Muscle layer of duodenum (tissue), 2 donors: ENCODE measurements at regions not wholly inside any gene's neighbourhood (a gene's known extent, or its start where the extent isn't known, plus 50 kb on each side); places are given as distances from the start of the nearest gene placed in this dataset.

Experiments
- H3K27ac ChIP-seq: one replicate; pipeline ENCODE4 v1.7.0; 2013; ENCODE audit warnings: mild to moderate bottlenecking, low read length
- H3K27me3 ChIP-seq: one replicate; pipeline ENCODE4 v1.7.0; 2013; ENCODE audit warnings: low read depth, mild to moderate bottlenecking, control low read depth, low read length
- H3K36me3 ChIP-seq, 2 donors: one replicate each; pipeline ENCODE4 v1.7.0; 2013; ENCODE audit warnings: low read length in 2 of 2, control low read depth in 1 of 2, mild to moderate bottlenecking in 1 of 2; ENCODE audit not compliant: insufficient read depth in 2 of 2, control insufficient read depth in 1 of 2
- H3K4me1 ChIP-seq, 2 donors: one replicate each; pipeline ENCODE4 v1.7.0; 2013; ENCODE audit warnings: low read length in 2 of 2, mild to moderate bottlenecking in 2 of 2, control low read depth in 1 of 2, moderate library complexity in 1 of 2; ENCODE audit not compliant: insufficient read depth in 2 of 2, control insufficient read depth in 1 of 2
- H3K4me3 ChIP-seq, 2 donors: one replicate each; pipeline ENCODE4 v1.7.0; 2013; ENCODE audit warnings: low read length in 2 of 2, low read depth in 1 of 2, mild to moderate bottlenecking in 1 of 2
- H3K9me3 ChIP-seq, 2 donors: one replicate each; pipeline ENCODE4 v1.7.0; 2013; ENCODE audit warnings: low read length in 2 of 2, control low read depth in 1 of 2, mild to moderate bottlenecking in 1 of 2; ENCODE audit not compliant: control insufficient read depth in 1 of 2
- donor health status: healthy.

DNA sequence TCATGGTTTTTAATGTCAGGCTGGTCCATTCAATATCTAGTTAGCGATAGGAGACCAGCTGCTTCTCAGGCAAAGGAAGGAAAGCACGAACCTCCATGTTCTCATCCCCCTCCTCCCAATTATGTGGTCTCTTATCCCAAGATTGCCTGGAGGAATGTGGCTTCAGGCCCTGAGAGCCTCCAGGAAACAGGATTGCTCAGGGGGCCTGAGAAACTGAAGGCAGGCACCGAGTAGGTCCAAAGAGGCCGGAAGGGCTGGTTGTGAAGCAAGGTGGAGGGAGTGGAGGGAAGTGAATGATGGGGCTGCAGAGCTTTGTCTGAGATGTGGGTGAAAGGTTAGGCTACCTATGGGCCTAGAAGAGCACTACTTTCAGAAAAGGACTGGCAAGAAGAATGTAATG is 188.2 kb upstream of the DDHD1 start:
- H3K4me3 ChIP-seq = no peak overlapping the region
- H3K27ac ChIP-seq = no peak overlapping the region
- H3K27me3 ChIP-seq = no peaks in the 10 kb centered on the region

DNA sequence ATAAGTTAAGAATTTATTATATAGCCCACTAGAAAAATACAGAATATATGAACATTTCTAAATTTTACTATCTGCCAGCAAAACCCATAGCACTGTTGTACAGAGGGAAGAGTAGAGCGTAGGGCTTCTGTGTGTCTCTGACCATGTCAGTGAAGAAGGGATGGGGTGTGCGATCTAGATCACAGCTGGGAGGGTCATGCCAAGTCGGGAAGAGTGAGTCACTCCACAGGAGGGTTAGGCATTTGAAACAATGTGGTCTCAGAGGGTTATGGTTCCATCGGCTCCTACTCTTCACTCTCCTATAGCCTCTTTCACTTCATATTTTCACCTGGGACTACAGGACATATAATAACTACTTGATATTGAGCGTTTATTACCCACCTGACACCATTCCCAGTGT is 185.1 kb upstream of the DDHD1 start:
- Histone ChIP-seq H3K4me3 (no peak overlapping the region), H3K9me3 (no peaks in the 10 kb centered on the region), H3K27ac (no peak overlapping the region), H3K27me3 (no peaks in the 10 kb centered on the region), H3K4me1 (no peaks in the 10 kb centered on the region), H3K36me3 (no peaks in the 10 kb centered on the region)

More for the DNA sequence above, 188.2 kb upstream of the DDHD1 start:
- Histone ChIP-seq H3K36me3 (no peaks in the 10 kb centered on the region), H3K4me1 (no peaks in the 10 kb centered on the region), H3K9me3 (no peaks in the 10 kb centered on the region)

DNA sequence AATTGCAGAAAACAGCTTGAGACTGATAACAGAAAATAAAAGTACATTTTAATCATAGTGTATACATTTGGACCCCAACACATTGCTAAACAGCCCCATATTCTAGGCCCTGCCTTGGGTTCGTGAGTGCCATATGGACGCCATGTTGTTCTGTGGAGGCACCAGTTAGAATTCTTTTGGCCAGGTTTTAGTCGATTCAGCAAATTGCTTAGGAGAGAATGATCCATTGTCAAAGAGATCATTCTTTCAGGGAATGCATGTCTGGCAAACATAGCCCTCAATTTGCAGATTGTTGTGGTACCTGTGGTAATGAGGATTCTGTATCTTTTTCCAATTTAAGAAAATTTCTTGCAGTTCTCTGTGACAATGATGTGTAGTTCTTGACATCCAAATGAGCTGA is 183.6 kb upstream of the DDHD1 start:
- no peak overlapping the region for H3K27ac ChIP-seq
- H3K36me3 ChIP-seq = no peaks in the 10 kb centered on the region
- no peaks in the 10 kb centered on the region for H3K9me3 ChIP-seq
- H3K4me1 ChIP-seq = no peaks in the 10 kb centered on the region
- no peaks in the 10 kb centered on the region for H3K27me3 ChIP-seq
- no peak overlapping the region for H3K4me3 ChIP-seq

DNA sequence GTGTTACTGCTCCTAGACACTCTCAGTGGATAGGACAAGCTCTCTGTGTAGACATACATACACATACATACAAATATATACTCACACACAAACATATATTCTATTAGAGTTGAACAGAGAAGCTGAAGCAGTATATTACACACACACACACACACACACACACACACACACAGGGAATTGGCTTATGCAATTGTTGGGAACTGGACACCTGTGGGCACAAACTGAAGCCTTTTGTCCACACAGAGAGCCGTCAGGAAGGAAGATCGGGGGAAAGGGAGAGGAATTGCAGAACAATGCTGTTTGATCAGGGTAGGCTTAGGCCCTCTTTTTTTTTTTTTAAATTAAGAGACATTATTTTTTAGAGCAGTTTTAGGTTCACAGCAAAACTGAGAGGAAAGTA is 180.7 kb upstream of the DDHD1 start:
- Histone ChIP-seq H3K27ac (no peak overlapping the region), H3K36me3 (no peaks in the 10 kb centered on the region), H3K9me3 (no peaks in the 10 kb centered on the region)

DNA sequence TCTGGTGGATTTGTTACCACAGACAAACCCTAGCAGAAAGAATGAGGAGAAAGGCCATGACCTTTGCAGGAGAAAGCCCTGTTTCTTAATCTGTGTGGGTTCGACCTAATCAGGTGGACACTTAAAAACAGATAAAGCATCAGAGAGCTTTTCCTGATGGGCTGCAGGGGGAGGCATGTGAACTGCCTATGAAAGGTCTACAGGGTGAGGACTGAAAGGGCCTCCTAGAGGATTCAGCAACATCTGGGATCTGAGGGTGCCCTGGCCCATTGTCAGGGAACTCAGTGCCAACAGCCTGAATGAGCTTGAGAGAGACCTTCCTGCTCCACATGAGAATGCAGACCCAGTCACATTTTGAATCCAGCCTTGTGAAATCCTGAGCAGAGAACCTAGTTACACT is 178.8 kb upstream of the DDHD1 start:
- no peak overlapping the region for H3K4me3 ChIP-seq
- H3K36me3 ChIP-seq = no peaks in the 10 kb centered on the region
- no peaks in the 10 kb centered on the region for H3K27me3 ChIP-seq
- H3K9me3 ChIP-seq = no peaks in the 10 kb centered on the region
- no peaks in the 10 kb centered on the region for H3K4me1 ChIP-seq
- H3K27ac ChIP-seq = no peak overlapping the region

More for the DNA sequence above, 180.7 kb upstream of the DDHD1 start:
- H3K4me1 ChIP-seq = no peaks in the 10 kb centered on the region
- no peaks in the 10 kb centered on the region for H3K27me3 ChIP-seq
- no peak overlapping the region for H3K4me3 ChIP-seq

DNA sequence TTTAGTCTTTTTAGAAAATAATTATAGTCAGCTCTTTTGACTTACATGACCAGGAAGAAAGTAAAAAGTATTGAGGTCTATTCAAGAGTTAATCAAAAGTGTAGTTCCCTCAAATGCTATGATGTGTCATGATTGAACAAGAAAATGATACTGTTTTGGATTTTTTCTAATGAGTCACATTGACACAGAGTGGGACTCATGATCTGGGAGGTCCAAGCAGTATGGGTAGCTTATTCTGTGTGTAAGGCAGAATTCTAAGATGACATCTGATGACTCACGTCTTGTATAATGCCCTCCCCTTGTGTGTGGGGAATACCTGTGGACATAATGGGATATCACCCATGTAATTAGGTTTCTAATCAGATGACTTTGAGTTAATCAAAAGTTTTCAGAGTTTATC is 178.1 kb upstream of the DDHD1 start:
- Histone ChIP-seq H3K4me3 (no peak overlapping the region), H3K27ac (no peak overlapping the region), H3K4me1 (no peaks in the 10 kb centered on the region), H3K9me3 (no peaks in the 10 kb centered on the region), H3K36me3 (no peaks in the 10 kb centered on the region), H3K27me3 (no peaks in the 10 kb centered on the region)

DNA sequence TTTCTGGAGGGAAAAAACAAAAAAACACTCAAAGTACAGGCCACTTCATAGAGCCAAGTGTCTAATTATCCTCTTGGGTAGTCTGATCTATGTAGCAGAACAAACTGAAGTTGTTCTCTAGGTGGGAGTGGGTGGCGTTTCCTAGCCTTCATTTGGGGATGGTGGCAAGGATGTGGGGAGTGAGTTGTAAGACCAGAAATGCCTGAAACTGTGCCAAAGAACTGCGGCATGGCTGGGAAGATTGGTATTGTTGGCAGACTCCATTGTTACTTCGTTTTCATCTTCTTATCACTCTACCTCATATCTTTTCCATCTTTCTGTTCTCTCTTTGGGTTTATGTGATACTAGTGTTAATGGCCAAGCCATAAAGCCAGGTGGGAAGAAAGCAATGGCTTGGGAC is 177.3 kb upstream of the DDHD1 start:
- Histone ChIP-seq H3K27ac (no peak overlapping the region), H3K4me1 (no peaks in the 10 kb centered on the region), H3K4me3 (no peak overlapping the region), H3K27me3 (no peaks in the 10 kb centered on the region), H3K36me3 (no peaks in the 10 kb centered on the region), H3K9me3 (no peaks in the 10 kb centered on the region)

DNA sequence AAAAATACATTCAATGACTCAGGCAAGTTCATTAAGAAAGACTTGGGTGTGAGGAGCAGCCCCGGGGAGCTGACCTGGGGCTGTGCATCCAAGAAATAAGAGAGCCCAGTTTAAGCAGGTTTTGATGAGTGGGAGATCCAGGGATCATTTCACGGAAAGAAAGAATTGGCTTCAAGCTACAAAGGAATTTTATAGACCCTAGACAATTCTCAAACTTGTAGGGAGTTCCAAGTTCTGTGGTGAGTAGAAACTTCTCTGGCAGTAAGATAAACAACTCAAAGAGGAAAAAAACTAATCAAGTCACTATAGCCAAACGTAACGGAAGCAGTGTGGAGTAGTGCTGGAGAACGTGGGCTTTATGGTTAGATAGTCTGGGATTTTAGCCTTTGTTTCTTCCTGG is 175.7 kb upstream of the DDHD1 start:
- Histone ChIP-seq H3K36me3 (no peaks in the 10 kb centered on the region), H3K27ac (no peak overlapping the region), H3K4me3 (no peak overlapping the region), H3K9me3 (no peaks in the 10 kb centered on the region), H3K4me1 (no peaks in the 10 kb centered on the region), H3K27me3 (no peaks in the 10 kb centered on the region)

DNA sequence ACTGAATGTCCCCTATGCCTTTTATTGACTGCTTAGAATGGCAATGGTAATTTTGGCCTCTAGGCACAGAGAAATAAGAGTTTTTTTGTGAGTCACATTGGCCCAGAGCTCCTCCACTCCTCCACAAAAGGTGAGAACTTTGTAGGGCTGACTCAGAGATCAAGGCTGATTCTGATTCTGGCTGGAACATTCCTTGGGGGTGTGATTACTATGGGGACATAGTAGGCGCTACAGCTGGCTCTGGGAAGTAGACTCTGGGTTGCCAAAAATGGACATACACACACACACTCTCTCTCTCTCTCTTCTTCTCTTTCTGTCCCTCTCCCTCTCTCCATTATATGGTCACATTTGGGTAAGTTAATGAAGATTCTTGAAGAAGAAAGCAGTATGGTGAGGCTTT is 174.6 kb upstream of the DDHD1 start:
- no peaks in the 10 kb centered on the region for H3K36me3 ChIP-seq
- no peaks in the 10 kb centered on the region for H3K4me1 ChIP-seq

DNA sequence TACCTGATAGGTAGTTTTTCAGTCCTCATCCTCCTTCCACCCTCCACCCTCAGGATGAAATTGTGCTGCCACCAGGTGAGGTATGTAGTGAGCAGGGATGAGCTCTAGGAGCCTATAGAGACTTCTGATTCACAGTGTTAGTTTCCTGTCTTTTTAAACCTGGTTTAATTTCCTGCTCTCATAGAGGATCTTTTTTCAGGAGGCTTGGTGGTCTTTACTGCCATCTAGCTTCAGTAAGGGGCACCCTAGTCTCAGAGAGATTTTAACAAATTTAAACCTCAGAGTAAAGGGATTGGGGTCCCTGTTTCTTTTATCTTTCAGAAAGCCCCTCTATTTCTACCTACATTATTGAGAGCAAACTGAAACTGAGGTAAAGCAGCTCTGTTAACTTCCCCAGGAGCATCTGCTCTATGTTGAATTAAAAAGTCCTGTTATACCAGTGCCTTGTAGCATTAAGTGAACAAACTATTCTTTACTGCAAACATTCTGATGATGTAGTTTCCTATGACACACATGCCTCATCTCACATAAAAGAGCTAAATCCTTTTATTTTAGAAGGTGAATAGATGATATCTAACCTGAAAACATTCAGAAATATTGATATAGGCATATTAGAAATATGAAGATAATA is 172.2 kb upstream of the DDHD1 start:
- H3K4me3 ChIP-seq = no peak overlapping the region
- H3K36me3 ChIP-seq = no peaks in the 10 kb centered on the region
- H3K9me3 ChIP-seq = no peaks in the 10 kb centered on the region
- H3K27ac ChIP-seq = no peak overlapping the region
- no peaks in the 10 kb centered on the region for H3K4me1 ChIP-seq
- no peaks in the 10 kb centered on the region for H3K27me3 ChIP-seq

More for the DNA sequence above, 174.6 kb upstream of the DDHD1 start:
- Histone ChIP-seq H3K27me3 (no peaks in the 10 kb centered on the region), H3K27ac (no peak overlapping the region), H3K9me3 (no peaks in the 10 kb centered on the region), H3K4me3 (no peak overlapping the region)

DNA sequence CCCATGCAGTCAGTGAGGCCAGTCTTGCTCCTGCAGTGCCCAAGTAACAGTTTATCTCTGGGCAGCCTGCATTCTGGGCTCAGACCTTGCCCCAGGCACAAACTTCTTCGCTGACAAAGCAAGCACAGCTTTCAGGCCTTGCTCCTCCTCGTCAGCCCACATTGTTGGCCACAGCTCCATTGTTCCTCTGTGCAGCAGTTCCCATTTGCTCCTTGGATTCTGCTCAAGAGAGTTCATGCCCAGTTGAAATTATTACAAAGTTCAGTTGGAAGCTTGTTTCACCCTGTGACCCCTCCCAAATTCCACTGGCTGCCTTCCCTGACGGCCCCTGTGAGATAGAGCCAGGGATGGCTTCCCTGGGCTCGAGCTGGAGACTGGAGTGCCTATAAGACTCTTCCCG is 163.4 kb upstream of the DDHD1 start:
- no peaks in the 10 kb centered on the region for H3K4me1 ChIP-seq
- H3K27ac ChIP-seq = no peak overlapping the region
- peaks cover 0 to 2% of the 10 kb centered on the region in 2 donors for H3K9me3 ChIP-seq
- H3K4me3 ChIP-seq = no peak overlapping the region
- no peaks in the 10 kb centered on the region for H3K36me3 ChIP-seq
- H3K27me3 ChIP-seq = no peaks in the 10 kb centered on the region

DNA sequence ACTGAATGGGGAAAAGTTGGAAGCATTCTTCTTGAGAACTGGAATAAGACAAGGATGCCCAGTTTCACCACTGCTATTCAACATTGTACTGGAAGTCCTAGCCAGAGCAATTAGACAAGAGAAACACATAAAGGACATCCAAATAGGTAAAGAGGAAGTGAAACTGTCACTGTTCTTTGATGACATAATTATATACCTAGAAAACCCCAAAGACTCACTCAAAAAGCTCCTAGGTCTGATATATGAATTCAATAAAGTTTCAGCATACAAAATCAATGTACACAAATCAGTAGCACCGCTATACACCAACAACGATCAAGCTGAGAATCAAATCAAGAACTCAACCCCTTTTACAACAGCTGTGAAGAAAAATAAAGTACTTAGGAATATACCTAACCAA is 157.3 kb upstream of the DDHD1 start:
- Histone ChIP-seq H3K27ac (no peak overlapping the region), H3K4me3 (no peak overlapping the region), H3K36me3 (no peaks in the 10 kb centered on the region), H3K4me1 (peaks cover 0 to 17% of the 10 kb centered on the region in 2 donors), H3K27me3 (no peaks in the 10 kb centered on the region), H3K9me3 (no peaks in the 10 kb centered on the region)
